ENCODE measurements at regions not wholly inside any gene's neighbourhood (a gene's known extent, or its start where the extent isn't known, plus 50 kb on each side); places are given as distances from the start of the nearest gene placed in this dataset.
A peak's percentile ranks its signal among the peaks of the same experiment; 100 is the strongest.
"Not testable (repeated sequence)": the region's sequence is repeated elsewhere in the genome, so short reads cannot be mapped to it uniquely, and the experiment has no call there.

DNA sequence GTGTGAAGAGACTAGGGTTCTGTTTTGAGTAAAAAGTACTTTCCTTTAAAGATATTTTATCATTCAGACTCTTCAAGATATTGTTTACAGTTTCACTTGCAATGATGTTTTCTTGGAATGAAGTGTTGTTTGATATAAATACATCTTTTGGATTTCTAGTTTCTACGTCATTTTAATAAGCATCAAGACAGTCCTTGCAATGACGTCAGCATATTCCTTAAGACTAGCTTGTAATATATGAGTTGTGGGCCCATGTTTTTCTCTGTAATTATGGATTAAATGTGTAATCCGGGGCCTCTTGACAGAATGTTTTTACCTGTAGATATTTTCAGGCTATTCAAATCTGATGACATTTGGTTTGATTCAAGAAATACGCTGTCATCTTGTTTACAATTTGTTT lies 66.1 kb downstream of the RBMX2 start:
- DNase-seq, result no peak

DNA sequence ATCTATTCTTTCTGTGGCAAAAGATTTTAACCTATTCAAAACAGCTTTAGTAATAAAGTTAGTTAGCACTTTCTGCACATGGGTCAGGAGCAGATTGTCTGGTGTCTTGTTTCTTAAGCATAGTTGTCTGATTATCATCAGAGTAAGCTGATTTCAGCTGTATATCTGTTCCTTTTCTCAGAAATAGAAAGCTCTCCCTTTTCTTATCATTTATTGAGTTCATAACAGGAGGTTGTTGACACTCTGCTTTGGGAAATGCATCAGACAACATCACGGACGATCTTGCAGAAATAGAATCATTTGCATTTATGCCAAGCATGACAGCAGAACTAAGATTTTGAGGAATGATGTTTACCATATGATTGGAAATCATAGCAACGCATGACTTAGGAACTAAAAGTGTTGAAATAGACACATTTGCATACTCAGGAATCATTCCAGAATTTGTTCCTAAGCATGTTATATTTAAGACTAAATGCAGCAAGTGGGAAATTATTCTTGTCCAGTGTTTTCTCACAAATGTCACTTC lies 66.7 kb downstream of the RBMX2 start:
- DNase-seq, result no peak

DNA sequence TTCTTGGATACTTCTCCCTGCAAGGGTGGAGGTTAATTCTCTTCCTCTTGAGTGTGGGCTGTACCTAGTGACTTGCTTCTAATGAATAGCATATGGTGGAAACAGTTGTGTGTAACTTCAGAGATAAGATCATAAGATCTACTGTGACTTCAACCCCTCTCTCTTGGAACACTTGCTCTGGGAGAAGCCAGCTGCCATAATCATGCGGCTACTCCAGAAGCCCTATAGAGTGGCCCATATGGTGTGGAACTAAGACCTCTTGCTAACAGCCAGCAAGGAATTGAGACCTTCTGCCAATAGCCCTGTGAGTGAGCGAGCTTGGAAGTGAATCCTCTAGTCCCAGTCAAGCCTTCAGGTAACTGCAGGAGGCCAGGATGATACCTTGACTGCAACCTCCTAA lies 81.1 kb downstream of the RBMX2 start:
- no peak for DNase-seq

DNA sequence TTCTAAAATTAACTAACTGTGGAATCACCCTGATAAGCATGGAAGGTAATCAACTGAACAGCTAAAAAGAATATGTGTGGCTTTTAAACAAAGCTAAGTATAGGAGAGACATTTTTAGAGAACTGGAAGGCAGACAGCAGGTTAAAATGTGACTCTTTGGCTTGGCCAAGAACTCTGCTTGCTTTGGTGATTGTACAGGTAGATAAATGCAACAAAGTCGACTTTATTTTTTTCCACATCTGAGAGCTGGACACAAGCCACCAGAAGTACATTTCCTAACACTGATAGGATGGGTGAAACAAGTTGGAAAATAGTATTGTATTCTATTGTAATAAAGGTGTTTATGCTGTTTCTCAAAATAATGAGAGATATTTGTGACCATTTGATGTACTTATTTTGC lies 84.1 kb downstream of the RBMX2 start:
- DNase-seq, result no peak

DNA sequence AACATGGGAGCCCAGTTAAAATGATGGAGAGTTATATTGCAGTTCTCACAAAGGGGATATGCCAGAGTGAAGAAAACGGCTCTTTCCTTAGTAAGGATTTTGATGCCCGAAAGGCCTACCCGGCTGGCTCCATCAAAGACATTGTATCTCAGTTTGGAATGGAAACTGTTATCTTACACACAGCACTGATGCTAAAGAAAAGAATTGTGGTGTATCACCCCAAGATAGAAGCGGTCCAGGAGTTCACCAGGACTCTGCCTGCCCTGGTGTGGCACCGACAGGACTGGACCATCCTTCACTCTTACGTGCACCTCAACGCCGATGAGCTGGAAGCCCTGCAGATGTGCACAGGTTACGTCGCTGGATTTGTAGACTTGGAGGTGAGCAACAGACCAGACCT lies 93.7 kb downstream of the RBMX2 start:
- DNase-seq, result not testable (repeated sequence)

DNA sequence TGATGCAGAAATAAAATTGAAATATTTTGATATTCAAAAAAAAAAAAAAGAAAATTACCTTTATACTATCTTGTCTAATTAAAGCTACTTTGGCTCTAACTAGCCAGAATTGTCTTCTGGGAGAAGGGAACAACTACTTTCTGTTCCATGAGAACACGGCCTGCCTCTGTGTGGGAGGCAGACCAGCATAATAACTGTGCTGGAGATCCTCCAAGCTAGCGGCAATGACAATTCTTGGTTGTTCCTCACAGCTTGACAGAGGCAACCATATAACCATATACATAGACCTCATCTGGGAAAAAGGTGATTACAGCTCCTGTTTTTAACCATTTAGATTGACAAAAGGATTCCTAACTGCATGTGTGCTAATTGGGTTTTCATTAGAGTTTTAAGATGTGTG lies 95.7 kb downstream of the RBMX2 start:
- DNase-seq, result no peak

DNA sequence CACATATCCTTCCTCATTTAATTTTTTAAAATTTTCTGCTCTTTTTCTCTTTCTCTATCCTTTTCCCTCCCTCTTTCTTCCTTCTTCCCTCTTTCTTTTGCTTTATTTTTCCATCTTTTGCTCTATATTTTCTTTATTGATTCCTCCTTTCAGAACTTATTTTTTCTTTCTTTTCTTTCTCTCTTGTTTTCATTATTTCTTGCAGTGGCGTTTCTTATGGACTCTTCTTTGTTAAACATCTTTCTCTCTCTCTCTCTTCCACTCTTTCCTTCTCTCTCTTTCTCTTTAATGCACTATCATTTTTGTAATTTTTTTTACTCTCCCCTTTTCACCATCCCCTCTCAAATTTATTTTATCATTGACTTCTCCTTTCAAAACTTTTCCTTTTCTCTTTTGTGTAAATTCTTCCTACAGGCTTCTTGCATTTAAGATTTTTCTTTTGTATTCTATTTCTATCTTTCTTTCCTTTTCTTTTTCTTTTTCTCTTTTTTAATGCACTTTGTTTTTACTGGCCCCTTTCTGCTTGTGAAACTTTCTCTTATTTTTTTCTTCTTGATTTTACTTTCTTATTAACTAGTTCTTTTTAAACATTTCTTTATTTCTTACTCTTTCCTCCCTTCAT lies 97.0 kb downstream of the RBMX2 start:
- no peak for DNase-seq

DNA sequence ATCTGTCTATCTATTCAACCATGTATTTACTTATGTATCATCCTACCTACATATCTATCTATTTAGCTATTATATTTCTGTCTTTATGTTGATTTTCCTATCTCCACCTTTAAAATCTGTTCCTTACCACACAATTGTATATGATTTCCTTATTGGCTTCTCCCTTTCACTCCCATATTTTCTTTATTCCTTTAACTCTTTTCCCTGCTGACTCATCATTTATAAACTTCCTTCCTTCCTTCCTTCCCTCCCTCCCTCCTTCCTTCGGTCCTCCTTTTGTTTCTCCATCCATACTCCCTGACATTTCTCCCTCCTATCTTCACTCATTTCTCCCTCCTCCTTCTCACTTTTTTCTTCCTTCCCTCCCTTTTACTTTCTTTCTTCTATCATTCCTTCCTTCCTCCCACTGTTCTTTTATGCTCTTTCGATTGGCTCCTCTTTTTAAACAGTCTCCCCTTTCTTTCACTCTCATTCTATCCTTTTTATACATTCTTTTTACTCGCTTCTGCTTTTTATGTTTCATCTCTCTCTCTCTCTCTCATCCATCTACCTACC lies 100.3 kb downstream of the RBMX2 start:
- no peak for DNase-seq

DNA sequence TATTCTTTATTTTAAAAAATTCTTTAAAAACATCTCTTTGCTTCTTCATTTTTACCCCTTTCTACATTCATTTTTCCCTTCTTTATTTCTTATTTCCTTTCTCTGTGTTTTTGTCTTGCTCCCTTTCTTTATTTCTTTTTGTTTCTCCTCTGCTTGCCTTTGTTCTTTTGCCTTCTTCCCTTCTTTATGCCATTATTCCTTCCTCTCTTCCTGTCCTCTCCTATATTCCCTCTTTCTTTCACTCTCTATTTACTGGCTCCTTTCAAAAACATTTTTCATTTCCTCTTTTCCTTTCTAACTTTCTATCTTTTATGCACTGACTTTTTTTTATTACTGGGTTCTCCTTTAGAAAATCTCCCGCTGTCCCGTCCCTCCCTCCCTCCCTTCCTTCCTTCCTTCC lies 102.2 kb downstream of the RBMX2 start:
- no peak for DNase-seq

DNA sequence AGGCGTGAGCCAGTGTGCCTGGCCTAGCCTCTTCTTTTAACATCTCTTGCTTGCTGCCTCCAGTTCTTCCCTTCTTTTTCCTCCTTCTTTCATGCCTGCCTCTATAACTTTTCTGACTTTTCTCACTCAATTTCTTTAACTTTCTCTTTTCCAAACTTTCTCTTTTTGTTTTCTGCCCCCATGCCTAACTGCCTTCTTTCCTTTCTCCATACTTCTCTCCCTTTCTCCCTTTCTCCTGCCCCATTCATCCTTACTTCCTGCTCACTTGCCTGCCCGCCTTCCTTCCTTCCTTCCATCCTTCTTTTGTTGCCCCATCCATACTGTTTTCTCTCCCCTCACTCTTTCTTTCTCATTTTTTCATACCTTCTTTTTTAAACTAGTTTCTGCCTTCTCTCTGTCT lies 105.2 kb downstream of the RBMX2 start:
- no peak for DNase-seq

DNA sequence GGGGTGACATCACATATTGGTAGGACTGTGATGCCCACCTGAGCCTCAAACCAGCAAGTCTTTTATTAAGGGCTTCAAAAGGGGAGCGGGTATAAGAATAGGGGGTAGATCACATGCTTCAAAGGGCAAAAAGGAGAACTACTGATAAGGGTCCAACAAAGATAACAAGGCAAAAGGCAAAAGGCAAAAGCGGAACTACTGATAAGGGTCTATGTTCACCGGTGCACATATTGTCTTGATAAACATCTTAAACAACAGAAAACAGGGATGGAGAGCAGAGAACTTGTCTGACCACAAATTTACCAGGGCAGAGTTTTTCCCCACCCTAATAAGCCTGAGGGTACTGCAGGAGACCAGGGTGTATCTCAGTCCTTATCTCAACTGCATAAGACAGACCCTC lies 110.7 kb downstream of the RBMX2 start:
- not testable (repeated sequence) for DNase-seq

DNA sequence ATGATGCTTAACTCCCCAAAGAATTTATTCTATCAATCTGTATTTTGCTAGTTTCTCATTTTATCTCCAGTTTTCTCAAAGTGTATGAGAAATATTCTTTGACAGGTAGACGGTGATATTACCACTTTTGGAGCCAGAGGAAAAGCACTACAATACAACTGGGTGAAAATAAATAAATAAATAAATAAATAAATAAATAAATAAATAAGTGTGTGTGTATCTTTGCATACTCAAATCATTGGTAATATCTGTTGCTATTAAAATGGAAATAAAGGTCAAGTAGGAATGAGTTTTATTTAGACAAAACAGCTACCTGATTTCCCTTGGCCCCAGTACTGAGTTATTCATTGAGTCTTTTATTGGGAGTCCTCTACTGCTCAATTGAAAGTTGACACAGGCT lies 114.3 kb downstream of the RBMX2 start:
- no peak for DNase-seq

DNA sequence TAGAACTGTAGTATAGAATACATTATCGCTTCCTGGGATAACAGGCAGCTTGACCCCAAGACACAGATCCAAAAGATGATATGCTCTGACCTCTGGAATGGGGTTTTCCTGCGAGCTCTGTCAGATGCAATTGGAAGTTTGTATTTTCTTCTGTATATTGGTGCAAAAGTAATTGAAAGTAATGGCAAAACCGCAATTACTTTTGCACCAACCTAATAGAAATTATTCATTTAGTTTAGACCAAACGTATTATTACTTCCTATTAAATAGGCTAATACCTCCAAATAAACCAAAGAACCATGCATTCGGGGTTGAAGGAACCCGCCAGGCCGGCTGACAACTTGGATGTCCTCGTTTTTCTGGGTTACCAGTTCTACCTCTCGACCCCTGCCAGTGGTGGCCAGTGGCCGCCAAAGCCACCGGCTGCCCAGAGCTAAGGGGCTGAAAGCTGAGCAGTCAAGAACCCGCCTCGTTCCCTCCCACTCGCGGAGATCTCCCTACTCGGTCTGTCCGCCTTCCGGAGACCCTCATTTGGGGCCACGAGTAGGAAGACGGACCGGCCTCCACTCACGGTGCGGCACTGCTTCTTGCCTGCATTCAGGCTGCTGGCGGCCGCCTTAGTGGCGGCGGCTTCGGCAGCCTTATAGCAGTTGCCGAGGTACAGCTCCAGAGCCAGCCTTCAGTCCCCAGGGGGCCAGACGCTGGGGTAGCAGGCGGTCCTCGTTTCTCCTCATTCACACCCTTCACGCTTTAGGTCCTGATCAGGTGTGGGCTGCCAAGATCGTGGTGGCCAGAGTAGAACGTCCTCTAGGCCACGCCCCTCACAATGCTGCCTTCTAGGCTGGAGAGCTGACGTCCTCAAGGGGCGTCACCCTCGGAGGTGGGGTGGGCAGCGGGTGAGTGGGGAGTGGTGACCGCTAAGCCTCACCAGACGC lies 121.9 kb downstream of the RBMX2 start:
- peak; percentile 43 for DNase-seq

DNA sequence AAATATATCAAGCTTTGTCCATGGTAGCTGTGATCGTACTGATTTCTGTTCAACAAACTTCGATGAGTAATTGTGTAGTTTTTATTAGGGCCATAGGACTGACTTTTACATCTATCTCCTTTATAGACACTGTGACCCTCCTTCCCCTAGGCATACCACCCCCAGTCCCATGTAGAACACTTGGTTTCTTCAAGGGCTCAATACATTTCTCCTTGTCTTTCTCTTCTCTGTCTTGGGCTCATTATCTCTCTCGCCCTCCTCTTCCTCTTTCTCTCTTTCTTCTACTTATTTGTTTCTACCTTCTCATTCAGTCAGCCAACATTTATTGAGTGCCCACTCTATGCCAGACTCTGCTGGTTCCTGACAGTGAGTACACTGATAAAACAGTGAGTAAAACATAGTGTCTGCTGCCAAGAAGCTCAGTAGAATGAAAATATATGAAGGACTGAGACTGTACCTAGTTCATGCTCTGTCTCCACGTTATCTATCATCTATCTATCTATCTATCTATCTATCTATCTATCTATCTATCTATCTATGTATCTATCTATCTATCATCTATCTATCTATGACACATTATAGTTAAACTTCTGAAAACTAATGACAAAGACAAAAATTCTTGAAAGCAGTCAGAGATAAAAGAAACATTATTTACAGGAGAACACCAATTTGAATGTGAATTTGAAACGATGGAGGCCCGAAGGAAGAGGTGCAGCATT lies 122.8 kb downstream of the RBMX2 start:
- DNase-seq, result no peak

DNA sequence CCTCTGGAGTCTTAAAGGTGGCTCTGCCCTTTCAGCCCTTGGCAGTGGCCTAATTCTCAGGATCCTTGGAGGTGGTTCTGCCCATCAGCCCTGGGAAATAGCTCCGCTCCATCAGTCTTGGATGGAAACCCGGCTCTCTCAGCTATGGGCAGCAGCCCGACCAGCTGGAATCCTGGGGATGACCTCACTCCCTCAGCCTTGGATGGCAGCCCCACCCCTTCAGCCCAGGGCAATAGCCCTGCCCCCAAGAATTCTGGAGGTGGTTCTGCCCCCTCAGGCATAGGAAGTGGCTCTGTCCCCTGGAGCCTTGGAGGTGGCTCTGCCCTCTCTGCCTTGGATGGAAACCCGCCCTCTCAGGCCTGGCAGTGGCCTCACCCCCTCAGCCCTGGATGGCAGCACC lies 127.7 kb downstream of the RBMX2 start:
- no peak for DNase-seq

DNA sequence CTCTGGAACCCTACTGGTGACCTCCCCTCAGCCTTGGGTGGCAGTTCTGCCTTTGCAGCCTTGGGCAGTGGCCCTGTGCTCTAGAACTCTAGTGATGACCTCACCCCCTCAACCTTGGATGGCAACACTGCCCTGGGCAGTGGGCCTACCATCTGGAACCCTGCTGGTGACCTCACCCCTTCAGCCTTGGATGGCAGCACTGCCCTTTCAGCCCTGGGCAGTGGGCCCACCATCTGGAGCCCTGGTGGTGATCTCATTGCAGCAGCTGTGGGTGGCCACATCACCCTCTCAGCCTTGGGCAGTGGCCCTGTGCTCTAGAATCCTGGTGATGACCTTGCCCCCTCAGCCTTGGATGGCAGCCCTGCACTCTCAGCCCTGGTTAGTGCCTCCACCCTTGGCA lies 129.3 kb downstream of the RBMX2 start:
- no peak for DNase-seq

DNA sequence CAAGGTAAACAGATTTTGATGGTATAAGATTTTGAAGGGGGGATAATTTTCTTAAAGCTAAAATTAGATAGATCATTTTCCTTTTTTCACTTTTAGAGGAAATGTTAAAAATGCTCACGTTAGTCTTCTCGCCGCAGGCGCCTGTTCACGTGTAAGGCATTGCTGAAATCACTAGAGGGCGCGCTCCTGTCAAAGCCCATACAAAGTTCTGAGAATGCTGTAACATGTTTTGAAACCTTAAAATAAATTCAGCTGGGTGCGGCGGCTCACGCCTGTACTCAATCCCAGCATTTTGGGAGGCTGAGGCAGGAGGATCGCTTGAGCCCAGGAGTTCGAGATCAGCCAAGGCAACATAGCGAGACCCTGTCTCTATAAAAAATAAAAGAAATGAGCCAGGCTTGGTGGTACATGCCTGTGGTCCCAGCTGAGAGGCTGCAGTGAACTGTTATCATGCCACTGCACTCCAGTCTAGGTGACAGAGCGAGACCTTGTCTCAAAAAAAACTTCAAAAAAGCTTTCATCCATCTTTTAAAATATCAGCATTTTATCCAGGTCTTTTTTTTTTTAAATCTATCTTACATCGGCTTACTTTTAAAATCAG lies 138.0 kb downstream of the RBMX2 start:
- DNase-seq, result peak; percentile 42

DNA sequence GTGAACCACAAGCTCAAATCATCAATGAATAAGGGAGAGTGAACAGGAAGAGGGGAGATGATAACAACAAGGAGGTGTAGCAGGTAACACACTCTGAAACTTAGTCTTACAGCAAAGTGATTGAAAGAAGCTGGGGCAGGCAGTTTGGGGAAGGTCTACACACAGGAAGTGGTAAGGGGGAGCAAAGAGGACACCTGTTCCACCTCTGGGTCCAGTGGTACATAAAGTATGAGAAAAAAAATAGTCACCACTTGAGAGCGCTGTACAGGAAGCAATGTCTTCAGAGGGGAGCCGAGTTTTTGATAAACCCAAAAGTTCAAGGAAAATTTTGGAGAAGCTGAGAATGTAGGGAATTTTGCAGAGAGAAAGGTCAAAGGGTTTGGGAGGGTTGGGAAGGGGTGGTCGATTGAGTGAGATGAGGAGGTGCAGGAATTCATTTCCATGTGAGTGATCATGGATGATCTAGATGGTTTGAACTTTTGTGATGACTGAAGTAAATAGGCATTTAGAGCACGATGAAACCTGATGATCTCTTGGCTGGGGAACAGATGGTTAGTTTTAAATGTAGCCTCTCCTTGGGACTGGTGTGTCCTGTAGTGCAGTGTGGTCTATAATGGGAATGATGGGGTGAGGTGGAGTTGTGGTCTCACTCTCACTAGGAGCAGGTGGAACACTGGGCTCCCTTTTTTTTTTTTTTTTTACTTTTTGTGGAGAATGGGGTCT lies 142.0 kb downstream of the RBMX2 start:
- no peak for DNase-seq

DNA sequence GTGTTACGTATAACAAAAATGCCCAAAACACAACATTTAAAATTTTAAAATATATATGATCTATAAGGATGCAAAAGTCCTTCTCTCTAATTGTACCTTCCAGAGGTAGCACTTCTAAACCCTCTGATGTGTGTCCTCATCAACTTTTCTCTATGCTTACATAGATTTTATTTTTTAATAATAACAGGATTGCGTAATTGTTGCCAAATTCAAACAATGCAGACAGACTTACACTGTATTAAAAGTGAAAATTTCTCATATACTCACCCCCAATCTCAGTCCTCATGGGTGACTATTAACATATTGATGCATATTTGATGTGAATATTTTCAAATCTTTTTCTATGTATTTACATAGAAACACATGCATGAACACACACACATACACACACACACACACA lies 144.0 kb downstream of the RBMX2 start:
- DNase-seq, result no peak

DNA sequence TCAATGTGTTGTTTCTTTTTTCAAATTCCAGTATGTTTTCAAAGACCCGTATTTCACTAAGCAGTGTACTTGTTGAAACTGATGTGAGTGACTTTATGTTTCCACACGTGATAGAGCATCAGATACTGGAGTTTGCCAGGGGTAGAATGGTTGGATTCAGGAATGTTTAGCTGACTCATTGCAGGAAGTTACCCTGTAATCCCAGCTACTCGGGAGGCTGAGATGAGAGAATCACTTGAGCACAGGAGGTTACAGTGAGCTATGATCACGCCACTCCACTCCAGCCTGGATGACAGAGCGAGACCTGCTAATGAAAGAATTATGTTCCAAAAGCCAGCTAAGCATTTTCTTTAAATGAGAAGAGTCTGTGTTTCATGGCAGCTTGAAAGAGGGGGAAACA lies 147.6 kb downstream of the RBMX2 start:
- not testable (repeated sequence) for DNase-seq

DNA sequence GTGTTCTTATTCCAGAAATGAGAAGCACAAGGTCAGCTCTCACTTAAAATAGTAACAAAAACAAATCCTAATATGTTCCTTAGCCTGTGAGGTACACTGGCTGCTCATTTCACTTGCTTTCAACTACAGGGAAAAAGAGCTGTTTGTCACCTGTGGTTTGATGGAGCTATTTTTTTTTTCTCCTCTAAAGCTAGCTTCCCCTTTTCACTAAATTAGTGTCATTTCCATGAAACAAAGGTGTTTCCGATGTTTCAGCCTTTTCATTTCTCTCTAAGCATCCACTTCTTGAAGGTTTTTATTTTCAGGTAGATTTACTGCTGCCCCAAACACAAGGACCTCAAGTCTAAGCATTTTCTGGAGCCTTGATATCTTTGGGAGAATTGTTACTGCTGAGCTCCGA lies 148.6 kb downstream of the RBMX2 start:
- no peak for DNase-seq

DNA sequence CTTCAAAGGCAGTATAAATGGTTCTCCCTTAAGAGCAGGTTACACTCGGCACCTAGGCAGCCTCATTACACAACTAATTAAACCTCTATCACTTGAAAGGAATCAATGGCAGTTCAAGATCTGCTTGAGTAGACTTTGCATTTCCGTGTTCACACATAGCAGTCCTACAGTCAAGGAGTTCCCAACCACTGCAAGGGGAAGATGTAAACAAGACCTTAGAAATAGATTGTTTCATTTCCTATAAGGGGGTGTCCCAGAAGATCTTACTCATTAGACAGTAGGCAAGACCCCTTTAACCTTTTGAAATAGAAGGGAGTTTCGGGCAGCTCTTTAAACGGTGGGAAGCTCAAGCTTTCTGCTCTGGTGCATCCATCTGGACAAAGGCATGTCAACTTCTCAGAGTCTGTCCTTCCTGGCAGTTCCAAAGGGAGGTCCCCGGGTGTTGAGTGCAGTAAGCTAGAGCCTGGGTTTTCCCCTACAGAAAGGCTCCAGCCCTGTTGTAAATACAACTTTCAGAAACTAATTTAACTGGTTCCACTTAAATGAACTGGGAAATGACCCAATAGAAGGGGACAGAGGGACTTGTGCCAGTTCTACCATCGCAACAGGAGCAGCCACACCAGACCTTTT lies 150.8 kb downstream of the RBMX2 start:
- DNase-seq, result no peak

Measured in femur (tissue), 1 donor.